ENCODE measurements at regions not wholly inside any gene's neighbourhood (a gene's known extent, or its start where the extent isn't known, plus 50 kb on each side); places are given as distances from the start of the nearest gene placed in this dataset.

GRCh38 chr18:39624961-39625360 lies 2059.4 kb upstream of the CELF4 start:
- Histone ChIP-seq H3K27ac (replicated peaks; ENCODE audit: low read length) (no peak overlapping the region), H3K4me1 (ENCODE audit: control insufficient read depth in 2 of 2, insufficient read depth in 1 of 2, low read depth in 1 of 2, low read length in 2 of 2) (no peaks in the 10 kb centered on the region), H4K91ac (ENCODE audit: low read depth, low read length, poor library complexity) (no peak overlapping the region), H3K36me3 (replicated peaks in 1 of 2; ENCODE audit: control insufficient read depth in 2 of 2, insufficient read depth in 2 of 2, low read length in 2 of 2) (no peaks in the 10 kb centered on the region), H3K14ac (ENCODE audit: low read length) (no peak overlapping the region), H3K4me3 (ENCODE audit: low read length in 2 of 2) (no peak overlapping the region), H3K79me1 (ENCODE audit: low read depth, low read length) (peaks cover 2% of the 10 kb centered on the region), H3K4ac (ENCODE audit: low read length) (no peak overlapping the region), H2BK12ac (ENCODE audit: low read length) (no peak overlapping the region), H2BK120ac (ENCODE audit: low read depth, low read length) (no peak overlapping the region), H4K8ac (ENCODE audit: low read depth, low read length) (no peak overlapping the region), H3K9me3 (replicated peaks in 1 of 2; ENCODE audit: control insufficient read depth in 2 of 2, insufficient read depth in 1 of 2, low read depth in 1 of 2, low read length in 2 of 2) (no peaks in the 10 kb centered on the region), H2AK5ac (ENCODE audit: low read depth, low read length) (no peak overlapping the region), H2BK5ac (ENCODE audit: low read length) (no peak overlapping the region), H2AFZ (ENCODE audit: low read length) (no peak overlapping the region), H3K9ac (ENCODE audit: low read depth, low read length, poor library complexity) (no peak overlapping the region), H3K23ac (ENCODE audit: low read depth, low read length, poor library complexity) (no peak overlapping the region), H3K18ac (ENCODE audit: low read length) (no peak overlapping the region), H3K4me2 (ENCODE audit: insufficient read depth, low read length, poor library complexity, severe bottlenecking) (no peak overlapping the region), H2BK15ac (ENCODE audit: low read length) (no peak overlapping the region), H3K27me3 (ENCODE audit: control insufficient read depth in 3 of 3, insufficient read depth in 3 of 3, low read depth in 1 of 3, low read length in 3 of 3) (no peaks in the 10 kb centered on the region)
- no CpG with 5 or more reads among the region's 4 CpGs for WGBS, 2 donors (ENCODE audit: extremely low coverage in 2 of 2, insufficient read length in 2 of 2, insufficient replicate concordance in 1 of 2)
- no peak for DNase-seq (ENCODE audit: low spot score)

DNA sequence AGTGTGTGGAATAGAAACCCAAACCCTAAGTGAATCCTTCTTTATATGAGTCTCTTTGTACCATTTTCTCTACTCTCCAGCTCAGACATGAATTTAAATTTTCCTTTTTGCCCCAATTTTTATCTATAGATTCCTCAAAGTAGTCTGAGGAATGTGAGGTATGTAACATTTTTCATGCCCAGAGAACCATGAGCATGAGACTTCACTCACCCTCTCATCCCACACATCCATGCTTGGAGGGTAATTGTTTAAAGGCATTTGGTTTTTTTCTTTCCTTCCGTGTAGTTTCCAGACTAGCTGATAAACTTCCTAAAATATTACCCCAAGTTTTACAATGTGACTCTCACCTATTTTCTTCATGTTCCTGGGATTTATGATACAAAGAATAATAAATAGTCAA lies 2056.8 kb upstream of the CELF4 start:
- H3K27me3 ChIP-seq (ENCODE audit: control insufficient read depth in 3 of 3, insufficient read depth in 3 of 3, low read depth in 1 of 3, low read length in 3 of 3) = no peaks in the 10 kb centered on the region
- H4K91ac ChIP-seq (ENCODE audit: low read depth, low read length, poor library complexity) = no peak overlapping the region
- H3K4me1 ChIP-seq (ENCODE audit: control insufficient read depth in 2 of 2, insufficient read depth in 1 of 2, low read depth in 1 of 2, low read length in 2 of 2) = no peaks in the 10 kb centered on the region
- H3K9ac ChIP-seq (ENCODE audit: low read depth, low read length, poor library complexity) = no peak overlapping the region
- no peak overlapping the region for H3K4me3 ChIP-seq (ENCODE audit: low read length in 2 of 2)
- H3K36me3 ChIP-seq (replicated peaks in 1 of 2; ENCODE audit: control insufficient read depth in 2 of 2, insufficient read depth in 2 of 2, low read length in 2 of 2) = no peaks in the 10 kb centered on the region
- H3K27ac ChIP-seq (replicated peaks; ENCODE audit: low read length) = no peak overlapping the region
- H3K14ac ChIP-seq (ENCODE audit: low read length) = no peak overlapping the region
- H2BK12ac ChIP-seq (ENCODE audit: low read length) = no peak overlapping the region
- WGBS, 2 donors (ENCODE audit: extremely low coverage in 2 of 2, insufficient read length in 2 of 2, insufficient replicate concordance in 1 of 2) = no CpG with 5 or more reads among the region's 1 CpG
- no peak overlapping the region for H2AK5ac ChIP-seq (ENCODE audit: low read depth, low read length)
- H3K23ac ChIP-seq (ENCODE audit: low read depth, low read length, poor library complexity) = no peak overlapping the region
- peaks cover 2% of the 10 kb centered on the region for H3K79me1 ChIP-seq (ENCODE audit: low read depth, low read length)
- no peak overlapping the region for H3K18ac ChIP-seq (ENCODE audit: low read length)
- no peaks in the 10 kb centered on the region for H3K9me3 ChIP-seq (replicated peaks in 1 of 2; ENCODE audit: control insufficient read depth in 2 of 2, insufficient read depth in 1 of 2, low read depth in 1 of 2, low read length in 2 of 2)
- H2BK15ac ChIP-seq (ENCODE audit: low read length) = no peak overlapping the region
- H4K8ac ChIP-seq (ENCODE audit: low read depth, low read length) = no peak overlapping the region
- H2BK5ac ChIP-seq (ENCODE audit: low read length) = no peak overlapping the region
- no peak overlapping the region for H3K4me2 ChIP-seq (ENCODE audit: insufficient read depth, low read length, poor library complexity, severe bottlenecking)
- no peak overlapping the region for H3K4ac ChIP-seq (ENCODE audit: low read length)
- no peak for DNase-seq (ENCODE audit: low spot score)
- no peak overlapping the region for H2AFZ ChIP-seq (ENCODE audit: low read length)
- no peak overlapping the region for H2BK120ac ChIP-seq (ENCODE audit: low read depth, low read length)

DNA sequence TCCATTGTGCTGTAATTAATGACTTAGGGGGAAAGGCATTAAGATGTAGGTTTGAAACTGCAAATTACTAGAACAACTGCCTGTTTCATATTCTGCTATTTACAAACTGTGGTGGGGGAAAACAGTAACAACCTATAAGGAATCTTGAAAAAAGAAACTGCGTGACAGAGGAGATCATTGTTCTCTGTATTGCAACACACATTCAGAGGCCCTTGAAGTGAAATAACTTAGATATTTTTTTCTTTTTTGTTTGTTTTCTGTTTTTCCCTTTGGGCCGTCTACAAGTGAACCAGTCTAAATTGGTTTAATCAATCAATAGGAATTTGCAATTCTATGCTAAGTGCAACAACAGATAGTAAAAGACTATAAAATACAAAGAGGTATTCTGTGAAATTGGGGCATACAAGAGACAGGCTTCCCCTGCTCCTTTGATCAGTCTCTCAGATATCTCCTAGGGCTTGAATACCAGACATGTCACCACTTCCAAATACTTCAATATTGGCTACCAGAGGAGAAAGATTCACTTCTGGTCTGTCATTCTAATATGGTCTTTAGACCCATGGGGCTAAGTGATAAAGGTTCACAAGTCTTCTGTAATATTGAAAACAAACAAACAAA lies 2055.1 kb upstream of the CELF4 start:
- WGBS, 2 donors (ENCODE audit: extremely low coverage in 2 of 2, insufficient read length in 2 of 2, insufficient replicate concordance in 1 of 2) = no CpG with 5 or more reads among the region's 2 CpGs
- no peak overlapping the region for H2BK120ac ChIP-seq (ENCODE audit: low read depth, low read length)
- H2BK12ac ChIP-seq (ENCODE audit: low read length) = no peak overlapping the region
- H3K14ac ChIP-seq (ENCODE audit: low read length) = no peak overlapping the region
- H3K27me3 ChIP-seq (ENCODE audit: control insufficient read depth in 3 of 3, insufficient read depth in 3 of 3, low read depth in 1 of 3, low read length in 3 of 3) = no peaks in the 10 kb centered on the region
- no peak overlapping the region for H3K4ac ChIP-seq (ENCODE audit: low read length)
- H3K36me3 ChIP-seq (replicated peaks in 1 of 2; ENCODE audit: control insufficient read depth in 2 of 2, insufficient read depth in 2 of 2, low read length in 2 of 2) = no peaks in the 10 kb centered on the region
- H3K23ac ChIP-seq (ENCODE audit: low read depth, low read length, poor library complexity) = no peak overlapping the region
- H3K18ac ChIP-seq (ENCODE audit: low read length) = no peak overlapping the region
- no peak overlapping the region for H3K4me2 ChIP-seq (ENCODE audit: insufficient read depth, low read length, poor library complexity, severe bottlenecking)
- no peaks in the 10 kb centered on the region for H3K4me1 ChIP-seq (ENCODE audit: control insufficient read depth in 2 of 2, insufficient read depth in 1 of 2, low read depth in 1 of 2, low read length in 2 of 2)
- H4K91ac ChIP-seq (ENCODE audit: low read depth, low read length, poor library complexity) = no peak overlapping the region
- H3K79me1 ChIP-seq (ENCODE audit: low read depth, low read length) = no peaks in the 10 kb centered on the region
- H2AFZ ChIP-seq (ENCODE audit: low read length) = no peak overlapping the region
- no peak overlapping the region for H3K9ac ChIP-seq (ENCODE audit: low read depth, low read length, poor library complexity)
- no peak for DNase-seq (ENCODE audit: low spot score)
- H2AK5ac ChIP-seq (ENCODE audit: low read depth, low read length) = no peak overlapping the region
- no peak overlapping the region for H3K27ac ChIP-seq (replicated peaks; ENCODE audit: low read length)
- H2BK15ac ChIP-seq (ENCODE audit: low read length) = no peak overlapping the region
- H4K8ac ChIP-seq (ENCODE audit: low read depth, low read length) = no peak overlapping the region
- no peak overlapping the region for H2BK5ac ChIP-seq (ENCODE audit: low read length)
- H3K9me3 ChIP-seq (replicated peaks in 1 of 2; ENCODE audit: control insufficient read depth in 2 of 2, insufficient read depth in 1 of 2, low read depth in 1 of 2, low read length in 2 of 2) = no peaks in the 10 kb centered on the region
- H3K4me3 ChIP-seq (ENCODE audit: low read length in 2 of 2) = no peak overlapping the region

DNA sequence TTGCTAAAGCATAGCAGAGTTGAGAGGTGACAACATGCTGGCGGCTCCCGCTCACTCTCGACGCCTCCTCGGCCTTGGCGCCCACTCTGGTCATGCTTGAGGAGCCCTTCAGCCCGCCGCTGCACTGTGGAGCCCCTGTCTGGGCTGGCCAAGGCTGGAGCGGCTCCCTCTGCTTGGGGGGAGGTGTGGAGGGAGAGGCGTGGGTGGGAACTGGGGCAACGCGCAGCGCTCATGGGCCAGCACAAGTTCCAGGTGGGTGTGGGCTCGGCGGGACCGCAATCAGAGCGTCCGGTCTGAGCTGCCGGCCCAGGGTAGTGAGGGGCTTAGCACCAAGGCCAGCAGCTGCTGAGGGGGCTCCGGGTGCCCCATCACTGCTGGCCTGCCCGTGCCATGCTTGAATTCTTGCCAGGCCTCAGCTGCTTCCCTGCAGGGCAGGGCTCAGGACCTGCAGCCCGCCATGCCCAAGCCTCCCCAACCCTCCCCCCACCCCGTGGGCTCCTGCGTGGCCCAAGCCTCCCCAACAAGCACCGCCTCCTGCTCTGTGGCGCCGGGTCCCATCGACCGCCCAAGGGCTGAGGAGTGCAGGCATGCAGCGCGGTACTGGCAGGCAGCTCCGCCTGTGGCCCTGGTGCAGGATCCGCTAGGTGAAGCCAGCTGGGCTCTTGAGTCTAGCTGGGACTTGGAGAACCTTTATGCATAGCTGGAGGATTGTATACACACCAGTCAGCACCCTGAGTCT lies 2052.8 kb upstream of the CELF4 start:
- Histone ChIP-seq H3K79me1 (ENCODE audit: low read depth, low read length) (no peaks in the 10 kb centered on the region), H3K4ac (ENCODE audit: low read length) (no peak overlapping the region), H4K91ac (ENCODE audit: low read depth, low read length, poor library complexity) (no peak overlapping the region), H3K4me2 (ENCODE audit: insufficient read depth, low read length, poor library complexity, severe bottlenecking) (no peak overlapping the region), H3K4me1 (ENCODE audit: control insufficient read depth in 2 of 2, insufficient read depth in 1 of 2, low read depth in 1 of 2, low read length in 2 of 2) (no peaks in the 10 kb centered on the region), H3K14ac (ENCODE audit: low read length) (peak overlapping the region; percentile 87), H3K9ac (ENCODE audit: low read depth, low read length, poor library complexity) (no peak overlapping the region), H3K9me3 (replicated peaks in 1 of 2; ENCODE audit: control insufficient read depth in 2 of 2, insufficient read depth in 1 of 2, low read depth in 1 of 2, low read length in 2 of 2) (no peaks in the 10 kb centered on the region), H2AFZ (ENCODE audit: low read length) (no peak overlapping the region), H3K4me3 (ENCODE audit: low read length in 2 of 2) (no peak overlapping the region), H3K23ac (ENCODE audit: low read depth, low read length, poor library complexity) (no peak overlapping the region), H2BK15ac (ENCODE audit: low read length) (no peak overlapping the region), H4K8ac (ENCODE audit: low read depth, low read length) (no peak overlapping the region), H2BK12ac (ENCODE audit: low read length) (no peak overlapping the region), H3K18ac (ENCODE audit: low read length) (peak overlapping the region; percentile 22), H2AK5ac (ENCODE audit: low read depth, low read length) (no peak overlapping the region), H3K36me3 (replicated peaks in 1 of 2; ENCODE audit: control insufficient read depth in 2 of 2, insufficient read depth in 2 of 2, low read length in 2 of 2) (no peaks in the 10 kb centered on the region), H2BK120ac (ENCODE audit: low read depth, low read length) (no peak overlapping the region), H3K27ac (replicated peaks; ENCODE audit: low read length) (no peak overlapping the region), H3K27me3 (ENCODE audit: control insufficient read depth in 3 of 3, insufficient read depth in 3 of 3, low read depth in 1 of 3, low read length in 3 of 3) (no peaks in the 10 kb centered on the region), H2BK5ac (ENCODE audit: low read length) (no peak overlapping the region)
- no peak for DNase-seq (ENCODE audit: low spot score)
- WGBS, 2 donors (ENCODE audit: extremely low coverage in 2 of 2, insufficient read length in 2 of 2, insufficient replicate concordance in 1 of 2) = no CpG with 5 or more reads among the region's 33 CpGs

Measured in neuronal stem cell (in vitro differentiated cells).